Endothelial cell of hepatic sinusoid (primary cell): ENCODE measurements at regions not wholly inside any gene's neighbourhood (a gene's known extent, or its start where the extent isn't known, plus 50 kb on each side); places are given as distances from the start of the nearest gene placed in this dataset.

Experiments used
- in situ Hi-C: cut with HindIII; loops from 2 replicates; pipeline ENCODE4 v1.10.0; 2017; ENCODE audit warnings: low sequenced_read_pairs

DNA sequence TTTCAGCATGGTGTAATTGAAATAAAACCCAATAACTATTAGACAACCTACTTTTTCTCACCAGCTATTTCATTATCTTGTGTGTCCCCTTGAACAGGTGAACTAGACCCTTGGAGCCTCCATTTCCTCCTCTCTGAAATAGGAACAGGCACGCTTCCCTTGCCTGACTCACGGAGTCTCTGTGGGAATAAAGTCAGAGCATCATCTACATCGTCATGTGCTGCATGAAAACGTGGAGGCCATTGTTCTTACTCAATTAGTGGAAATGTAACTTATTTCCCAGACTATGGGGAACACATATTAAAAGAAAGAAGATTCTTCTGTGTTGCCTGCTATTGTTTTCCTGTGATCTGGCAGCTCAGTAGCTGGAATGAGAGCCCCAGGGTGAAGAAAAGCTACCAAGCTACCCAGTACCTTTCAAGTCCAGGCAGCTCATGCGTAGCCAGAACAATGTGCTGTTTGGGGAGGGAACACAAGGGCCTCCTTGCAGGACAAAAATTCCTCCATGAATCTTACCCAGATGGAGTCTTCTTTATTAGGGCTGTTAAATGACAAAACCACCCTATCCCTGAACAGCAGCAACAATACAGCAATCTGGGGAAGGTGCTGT, 59.8 kb downstream of the SOX11 start:
- in situ Hi-C loops, result no loop called here

- in situ Hi-C loops, result no loop called here
Measured at GRCh38 chr2:5756272-5756671, 64.1 kb downstream of the SOX11 start.

GRCh38 chr2:5758346-5758745, 66.2 kb downstream of the SOX11 start:
- in situ Hi-C loops, result no loop called here

GRCh38 chr2:5759949-5760348, 67.8 kb downstream of the SOX11 start:
- in situ Hi-C loops, result no loop called here

GRCh38 chr2:5763531-5763930, 71.3 kb downstream of the SOX11 start:
- in situ Hi-C loops, result no loop called here

- in situ Hi-C loops, result no loop called here
Measured at GRCh38 chr2:5764041-5764440, 71.9 kb downstream of the SOX11 start.

- in situ Hi-C loops, result no loop called here
Measured at GRCh38 chr2:5766056-5766455, 73.9 kb downstream of the SOX11 start.

- in situ Hi-C loops, result no loop called here
Measured at GRCh38 chr2:5766561-5766960, 74.4 kb downstream of the SOX11 start.

- in situ Hi-C loops, result no loop called here
Measured at GRCh38 chr2:5777131-5777535, 84.9 kb downstream of the SOX11 start.

DNA sequence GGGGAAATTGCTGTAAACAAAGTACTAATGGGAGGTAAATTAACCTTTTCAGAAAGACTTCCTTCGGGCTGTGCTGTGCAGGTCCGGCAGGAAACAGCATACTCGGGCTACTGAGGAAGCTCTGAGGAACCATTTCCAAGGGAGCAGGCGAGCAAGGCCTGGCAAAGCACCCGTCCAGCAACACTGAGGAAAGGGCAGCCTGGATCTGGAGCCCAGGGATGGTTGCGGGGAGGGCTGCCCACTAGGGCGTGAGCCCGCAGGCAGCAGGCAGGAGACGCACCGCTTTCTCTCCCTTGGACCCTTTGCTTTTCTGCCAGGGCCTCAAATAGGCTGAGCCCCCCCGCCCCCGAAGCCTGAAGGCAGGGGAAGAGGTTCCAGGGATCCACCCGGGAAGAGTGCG, 89.5 kb downstream of the SOX11 start:
- in situ Hi-C loops, result loop anchor here (10.0 kb wide), 1 partner anchor 63 kb away; no protein-coding TSS in a partner anchor

DNA sequence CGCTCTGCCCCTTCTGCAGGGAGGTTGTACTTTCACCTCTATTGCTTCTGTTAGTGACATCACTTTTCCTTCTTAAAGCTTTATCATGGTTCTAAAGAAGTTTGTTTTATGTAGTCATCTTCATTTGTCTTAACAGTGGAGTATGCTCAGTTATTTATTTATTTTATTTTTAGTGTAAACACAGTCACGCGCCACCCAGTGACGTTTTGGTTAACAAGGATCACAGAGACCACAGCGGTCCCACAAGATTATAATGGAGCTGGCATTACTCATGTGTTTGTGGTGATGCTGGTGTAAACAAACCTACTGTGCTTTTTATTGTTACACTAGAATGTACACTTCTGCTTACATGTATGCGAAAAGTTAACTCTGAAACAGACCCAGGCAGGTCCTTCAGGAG, 89.9 kb downstream of the SOX11 start:
- in situ Hi-C loops, result loop anchor here (10.0 kb wide), 1 partner anchor 63 kb away; no protein-coding TSS in a partner anchor

DNA sequence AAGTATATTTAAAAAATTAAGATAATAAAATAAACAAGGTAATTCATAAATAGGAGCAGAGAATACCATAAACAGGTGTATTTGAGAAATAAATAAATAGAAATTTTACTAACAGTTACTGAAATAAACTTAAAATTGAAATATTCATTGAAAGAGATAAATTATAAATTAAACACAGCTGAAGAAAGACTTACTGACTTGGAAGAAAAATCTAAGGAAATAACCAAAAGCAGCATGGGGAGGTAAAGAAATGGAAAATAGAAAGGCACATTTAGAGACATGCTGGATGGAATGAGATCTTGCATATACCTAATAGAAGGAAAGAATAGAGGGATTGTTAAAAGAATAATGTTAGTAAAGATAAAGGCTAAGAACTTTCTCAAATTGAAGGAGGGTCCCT, 96.3 kb downstream of the SOX11 start:
- in situ Hi-C loops, result loop anchor here (5.0 to 10.0 kb wide), 2 partner anchors 56 to 76 kb away; no protein-coding TSS in a partner anchor

DNA sequence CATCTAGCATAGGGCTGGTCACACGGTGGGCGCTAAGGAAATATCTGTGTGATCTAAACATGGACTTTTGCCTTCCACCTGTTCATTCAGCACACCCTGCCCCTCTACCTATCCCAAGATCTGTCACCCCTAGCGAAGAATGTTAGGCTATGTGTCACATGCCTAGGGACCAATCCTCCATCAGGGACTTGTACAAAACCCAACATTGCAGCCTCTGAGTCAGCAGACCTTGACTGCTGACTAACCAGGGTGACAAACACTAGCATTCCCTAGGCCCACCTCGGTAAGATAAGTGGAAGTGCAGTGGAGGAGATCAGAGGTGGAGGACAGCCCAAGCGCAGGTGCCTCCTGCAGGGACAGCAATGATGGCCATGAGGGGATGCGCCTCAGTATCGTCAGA, 99.2 kb downstream of the SOX11 start:
- in situ Hi-C loops, result no loop called here

DNA sequence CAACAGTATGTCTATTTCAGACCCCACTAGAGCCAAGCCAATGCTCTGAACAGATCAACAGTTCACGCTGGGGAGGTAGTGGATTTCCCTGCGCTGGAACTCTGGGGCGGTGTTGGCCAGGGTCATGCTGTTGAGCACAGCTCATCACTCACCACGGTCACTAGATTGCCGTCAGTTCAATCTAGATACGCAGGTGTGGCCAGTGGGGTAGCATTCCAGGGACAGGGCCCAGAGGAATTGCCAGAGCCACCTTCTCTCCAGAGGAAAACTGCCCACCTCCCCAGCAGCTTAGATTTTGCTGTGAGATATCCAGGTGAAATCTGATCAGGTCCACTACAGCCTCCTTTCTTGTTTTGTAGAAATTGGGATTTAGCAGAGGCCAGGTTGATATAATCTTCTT, 101.8 kb downstream of the SOX11 start:
- in situ Hi-C loops, result no loop called here

- in situ Hi-C loops, result no loop called here
Measured at GRCh38 chr2:5798084-5798483, 105.9 kb downstream of the SOX11 start.

DNA sequence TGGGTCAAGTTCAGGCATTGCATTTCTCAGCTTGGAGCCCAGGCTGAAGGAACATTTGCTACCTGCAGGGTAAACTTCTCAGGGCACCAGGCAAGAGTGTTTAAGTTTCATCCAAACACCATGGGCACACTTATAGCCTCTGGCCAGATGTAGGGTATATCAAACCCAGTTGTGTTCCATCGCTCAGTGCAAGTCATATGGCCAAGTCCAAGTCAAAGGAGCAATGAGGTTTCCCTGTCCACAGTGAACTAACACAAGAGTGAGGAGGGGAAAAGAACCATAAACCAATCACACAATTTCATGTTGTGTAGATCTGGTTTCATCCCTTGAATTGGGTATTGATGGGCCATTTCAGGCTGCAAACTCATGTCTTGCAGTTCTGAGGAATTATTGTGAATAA, 107.2 kb downstream of the SOX11 start:
- in situ Hi-C loops, result no loop called here

GRCh38 chr2:5803547-5803946, 111.4 kb downstream of the SOX11 start:
- in situ Hi-C loops, result no loop called here

DNA sequence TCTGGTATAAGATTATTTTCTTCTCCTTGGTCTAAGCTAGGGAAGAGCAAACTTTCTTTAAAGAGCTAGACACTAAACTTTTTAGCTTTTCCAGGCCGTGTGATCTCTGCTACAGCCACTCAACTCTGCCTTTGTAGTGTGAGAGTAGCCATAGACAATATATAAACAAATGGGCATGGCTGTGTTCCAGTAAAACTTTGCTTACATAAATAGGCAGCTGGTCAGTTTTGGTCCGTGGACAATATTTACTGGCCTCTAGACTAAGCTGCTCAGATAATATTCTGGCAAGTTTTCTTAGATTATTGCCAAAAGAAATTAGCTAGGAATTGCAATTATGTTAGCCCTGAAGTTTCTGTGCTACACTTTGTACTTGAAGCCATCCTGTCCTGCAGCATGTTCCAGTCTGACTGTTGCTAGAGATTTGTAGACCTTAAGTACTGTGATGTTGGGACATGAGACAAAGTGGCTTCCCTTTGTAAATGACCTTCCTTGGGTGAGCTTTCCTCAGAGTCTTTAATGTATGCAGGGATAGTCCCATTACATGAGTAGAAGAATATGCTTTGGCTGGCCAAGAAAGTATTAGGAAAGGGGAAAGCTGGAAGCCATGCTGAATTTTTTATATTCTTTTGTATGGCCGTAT, 126.9 kb downstream of the SOX11 start:
- in situ Hi-C loops, result no loop called here

- in situ Hi-C loops, result no loop called here
Measured at GRCh38 chr2:5824126-5824525, 131.9 kb downstream of the SOX11 start.

GRCh38 chr2:5825686-5826085, 133.5 kb downstream of the SOX11 start:
- in situ Hi-C loops, result no loop called here

GRCh38 chr2:5826979-5827655, 134.9 kb downstream of the SOX11 start:
- in situ Hi-C loops, result no loop called here

DNA sequence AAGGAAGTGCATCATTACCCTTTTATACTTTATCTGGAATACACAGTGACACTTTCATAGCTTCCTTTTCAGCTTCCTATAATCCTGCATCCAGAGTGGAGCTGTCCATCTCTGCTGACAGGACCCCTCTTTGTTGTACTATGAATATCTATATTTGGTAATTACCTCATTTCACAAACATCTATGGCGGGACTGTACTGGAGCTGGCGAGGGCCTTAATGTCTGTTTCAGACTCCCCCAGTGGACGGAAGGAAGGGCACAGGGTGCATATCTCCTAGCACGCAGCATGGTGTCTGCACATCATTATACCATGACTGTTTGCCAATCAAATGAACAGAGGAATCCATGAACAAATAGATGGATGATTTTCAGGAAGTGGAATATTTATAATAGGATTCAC, 142.3 kb downstream of the SOX11 start:
- in situ Hi-C loops, result no loop called here
